Fibroblast of pulmonary artery (primary cell): ENCODE measurements at regions not wholly inside any gene's neighbourhood (a gene's known extent, or its start where the extent isn't known, plus 50 kb on each side); places are given as distances from the start of the nearest gene placed in this dataset.

ENCODE experiments used
- DNase-seq: peaks from one replicate; pipeline ENCODE4 v3.0.0-alpha.2; 2010; ENCODE audit warnings: low read depth
- H3K4me3 ChIP-seq: replicated peaks from 2 replicates; pipeline ENCODE4 v1.5.1; 2011; ENCODE audit warnings: low read depth, mild to moderate bottlenecking, control low read depth, low read length, moderate library complexity
- TF ChIP-seq, protein P1 (sequence below): IDR thresholded peaks from 2 replicates; pipeline ENCODE4 v1.5.1; 2011; ENCODE audit warnings: mild to moderate bottlenecking, control low read depth, low read length, inconsistent platforms; ENCODE audit errors: missing control alignments

DNA sequence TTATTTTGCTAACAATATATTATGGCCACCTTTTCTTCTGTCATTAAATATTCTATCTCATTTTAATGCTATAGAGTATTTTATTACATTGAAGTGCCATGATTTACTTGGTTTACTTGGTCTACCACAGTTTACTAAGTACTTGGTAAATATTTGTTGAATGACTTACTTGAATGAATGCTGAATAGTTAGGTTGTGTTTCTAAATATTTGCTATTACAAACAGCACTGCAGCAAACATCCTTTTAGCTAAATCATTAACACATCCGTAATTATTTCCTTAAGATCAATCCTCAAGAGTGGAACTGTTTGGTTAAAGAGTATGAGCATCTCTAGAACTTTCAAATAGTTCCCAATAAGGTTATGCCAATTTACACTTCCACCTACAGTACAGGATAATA lies 318.7 kb downstream of the MYCN start:
- TF ChIP-seq, protein P1, sequence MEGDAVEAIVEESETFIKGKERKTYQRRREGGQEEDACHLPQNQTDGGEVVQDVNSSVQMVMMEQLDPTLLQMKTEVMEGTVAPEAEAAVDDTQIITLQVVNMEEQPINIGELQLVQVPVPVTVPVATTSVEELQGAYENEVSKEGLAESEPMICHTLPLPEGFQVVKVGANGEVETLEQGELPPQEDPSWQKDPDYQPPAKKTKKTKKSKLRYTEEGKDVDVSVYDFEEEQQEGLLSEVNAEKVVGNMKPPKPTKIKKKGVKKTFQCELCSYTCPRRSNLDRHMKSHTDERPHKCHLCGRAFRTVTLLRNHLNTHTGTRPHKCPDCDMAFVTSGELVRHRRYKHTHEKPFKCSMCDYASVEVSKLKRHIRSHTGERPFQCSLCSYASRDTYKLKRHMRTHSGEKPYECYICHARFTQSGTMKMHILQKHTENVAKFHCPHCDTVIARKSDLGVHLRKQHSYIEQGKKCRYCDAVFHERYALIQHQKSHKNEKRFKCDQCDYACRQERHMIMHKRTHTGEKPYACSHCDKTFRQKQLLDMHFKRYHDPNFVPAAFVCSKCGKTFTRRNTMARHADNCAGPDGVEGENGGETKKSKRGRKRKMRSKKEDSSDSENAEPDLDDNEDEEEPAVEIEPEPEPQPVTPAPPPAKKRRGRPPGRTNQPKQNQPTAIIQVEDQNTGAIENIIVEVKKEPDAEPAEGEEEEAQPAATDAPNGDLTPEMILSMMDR: no peak
- no peak for DNase-seq
- H3K4me3 ChIP-seq: no peak overlapping the region

DNA sequence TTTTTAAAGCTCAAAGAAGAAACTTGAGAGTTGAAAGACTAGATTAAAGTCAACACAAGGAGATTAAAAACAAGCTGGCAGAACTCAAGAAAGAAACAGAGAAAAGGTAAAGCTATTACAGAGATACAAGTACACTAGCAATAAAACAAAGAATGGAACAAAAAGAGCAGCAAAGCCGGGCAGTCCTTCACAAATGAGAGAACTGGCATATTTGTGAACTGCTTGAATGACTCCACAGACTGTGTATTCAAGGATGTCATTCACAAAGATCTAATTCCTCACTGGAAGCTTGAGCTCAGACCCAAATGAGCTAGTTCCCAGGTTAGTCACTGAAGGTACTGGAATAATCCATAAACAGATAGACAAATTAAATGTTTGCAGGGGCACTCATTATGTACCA lies 318.0 kb downstream of the MYCN start:
- DNase-seq: no peak
- H3K4me3 ChIP-seq: no peak overlapping the region
- TF ChIP-seq, protein P1: no peak

DNA sequence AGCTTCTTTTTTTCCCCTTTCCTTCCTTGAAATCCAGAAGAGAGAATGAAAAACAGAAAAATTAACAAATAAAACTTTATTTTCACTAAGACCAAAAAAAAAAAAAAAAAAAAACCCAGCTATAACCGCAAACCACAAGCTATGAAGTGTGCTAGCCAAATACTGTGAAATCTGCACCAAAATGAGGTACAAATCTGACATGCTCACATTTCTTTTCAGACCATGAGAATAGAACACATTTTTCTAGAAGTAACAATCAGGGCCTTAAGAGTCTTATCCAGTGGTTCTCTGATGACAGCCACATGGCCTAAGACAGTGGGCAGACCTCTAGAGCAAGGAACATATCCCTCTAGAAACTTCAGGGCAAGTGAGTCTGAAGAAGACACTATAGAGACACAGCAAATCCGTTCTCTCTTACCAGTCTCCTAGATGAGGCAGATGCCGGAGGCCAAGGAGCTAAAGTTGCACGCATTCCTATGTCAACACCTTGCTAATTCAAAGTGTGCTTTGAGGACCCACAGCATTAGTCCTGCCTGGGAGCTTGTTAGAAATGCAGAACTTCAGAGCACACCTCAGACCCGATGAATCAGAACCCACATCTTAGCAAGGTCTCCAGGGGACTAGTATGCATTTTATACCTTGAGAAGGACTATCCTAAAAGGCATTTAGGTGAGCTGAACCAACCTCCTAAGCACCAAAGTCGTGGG lies 317.1 kb downstream of the MYCN start:
- no peak overlapping the region for H3K4me3 ChIP-seq
- TF ChIP-seq, protein P1: no peak
- no peak for DNase-seq

DNA sequence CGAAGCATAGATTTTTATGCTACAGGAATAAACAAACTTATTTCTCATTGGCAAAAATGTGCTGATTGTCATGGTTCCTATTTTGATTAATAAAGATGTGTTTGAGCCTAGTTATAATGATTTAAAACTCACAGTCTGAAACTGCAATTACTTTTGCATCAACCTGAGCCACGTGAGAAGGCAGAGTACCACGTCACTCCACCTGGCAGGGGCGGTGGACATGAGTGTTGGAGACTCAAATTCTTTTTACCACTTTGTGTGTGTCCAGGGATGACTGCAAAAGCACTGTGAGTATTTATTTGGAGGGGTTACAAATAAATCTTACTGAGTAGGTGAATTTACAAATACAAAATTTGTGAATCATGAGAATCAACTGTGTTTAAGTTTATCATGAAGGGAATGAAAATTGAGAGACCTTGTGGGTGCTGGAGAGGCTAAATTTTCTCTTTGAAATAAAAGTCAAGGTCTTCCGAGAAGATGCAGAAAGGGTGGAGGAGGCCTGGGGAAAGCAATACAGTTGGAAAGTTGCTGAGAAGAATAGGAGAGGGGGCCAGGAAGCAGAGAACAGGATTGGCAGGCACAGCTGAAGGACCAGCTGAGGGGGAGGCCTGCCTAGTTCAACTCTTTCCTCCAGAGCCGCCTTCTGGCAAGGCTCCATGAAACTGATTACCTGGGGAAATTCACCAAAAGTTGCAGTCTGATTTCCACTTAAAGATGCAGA lies 316.4 kb downstream of the MYCN start:
- no peak overlapping the region for H3K4me3 ChIP-seq
- no peak for DNase-seq
- TF ChIP-seq, protein P1: no peak

DNA sequence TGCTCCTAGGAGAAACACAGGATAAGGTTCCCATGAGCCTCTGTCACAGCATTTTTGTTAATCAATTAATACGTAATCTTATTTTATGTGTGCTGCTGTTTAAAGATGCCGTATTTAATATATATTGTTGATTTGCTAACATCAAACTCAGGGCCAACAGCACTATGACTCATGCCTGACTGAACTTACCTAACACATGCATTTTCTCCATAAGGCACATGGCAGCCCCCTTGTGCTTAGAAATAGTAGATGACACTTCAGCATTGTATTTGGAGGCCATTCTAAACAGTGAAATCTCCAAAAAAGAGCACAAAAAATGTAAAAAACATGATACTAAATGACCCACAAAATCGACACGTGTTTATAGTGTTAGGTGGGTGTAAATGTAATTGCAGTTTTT lies 314.8 kb downstream of the MYCN start:
- H3K4me3 ChIP-seq: no peak overlapping the region
- TF ChIP-seq, protein P1: no peak
- no peak for DNase-seq

DNA sequence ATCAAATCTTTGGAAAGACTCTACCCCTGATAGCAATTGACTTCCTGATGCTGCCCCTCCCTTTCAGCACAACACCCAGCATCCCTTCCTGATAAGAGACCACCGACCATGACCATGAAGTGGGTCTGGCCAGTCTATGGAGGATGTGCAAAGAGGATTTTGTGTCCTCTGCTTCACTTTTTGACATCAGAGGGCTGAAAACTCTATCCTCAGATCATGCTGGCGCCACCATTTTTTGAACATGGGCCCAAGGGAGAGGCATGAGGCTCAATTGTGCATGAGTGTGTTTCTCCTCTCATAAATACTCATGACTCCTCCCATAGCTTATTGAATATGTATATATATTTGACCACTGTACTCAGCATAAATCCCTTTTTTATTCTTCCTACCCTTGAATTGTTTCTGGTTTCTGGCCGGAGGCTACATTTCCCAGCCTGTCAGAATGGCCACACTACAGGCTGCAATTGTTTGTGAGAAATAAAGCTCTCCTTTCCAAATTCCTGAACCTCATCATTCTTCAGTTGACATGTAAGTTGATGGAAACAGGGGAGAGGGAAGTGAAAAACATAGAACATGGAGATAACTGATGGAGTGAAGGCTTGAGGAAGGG lies 314.1 kb downstream of the MYCN start:
- no peak for DNase-seq
- H3K4me3 ChIP-seq: no peak overlapping the region
- TF ChIP-seq, protein P1: no peak
